Neural cell (in vitro differentiated cells): ENCODE measurements at regions not wholly inside any gene's neighbourhood (a gene's known extent, or its start where the extent isn't known, plus 50 kb on each side); places are given as distances from the start of the nearest gene placed in this dataset.

Experiments
- H2AFZ ChIP-seq: fragments of 200-600, 300-800 bp; sonication (generic), shearing (Covaris generic); 2 replicates; pipeline ENCODE4 v1.6.0; 2014; ENCODE audit warnings: low read depth, mild to moderate bottlenecking, antibody characterized with exemption, low read length, moderate library complexity
- H3F3A ChIP-seq: fragments of 200-600 bp; shearing (Covaris generic); 2 replicates; pipeline ENCODE4 v1.6.1; 2016; ENCODE audit warnings: mild to moderate bottlenecking, moderate library complexity, mixed read lengths, antibody characterized with exemption, low read length; ENCODE audit not compliant: insufficient read depth, poor library complexity, severe bottlenecking
- H3K27ac ChIP-seq: fragments of 200-600, 300-800 bp; sonication (generic), shearing (Covaris generic); 2 replicates; pipeline ENCODE4 v1.5.1; 2014; ENCODE audit warnings: mild to moderate bottlenecking, low read length, moderate library complexity
- H3K27me3 ChIP-seq: fragments of 300-800, 200-600 bp; sonication (generic), shearing (Covaris generic); 2 replicates; pipeline ENCODE4 v1.6.0; 2014; ENCODE audit warnings: mild to moderate bottlenecking, low read depth, low read length, moderate library complexity; ENCODE audit not compliant: insufficient read depth
- H3K36me3 ChIP-seq: fragments of 300-800, 200-600 bp; sonication (generic), shearing (Covaris generic); 2 replicates; pipeline ENCODE4 v1.5.1; 2014; ENCODE audit warnings: mild to moderate bottlenecking, antibody characterized with exemption, low read length, moderate library complexity; ENCODE audit not compliant: insufficient read depth
- H3K4me2 ChIP-seq: fragments of 300-800, 200-600 bp; sonication (generic), shearing (Covaris generic); 2 replicates; pipeline ENCODE4 v1.6.0; 2014; ENCODE audit warnings: mild to moderate bottlenecking, low read length
- H3K4me3 ChIP-seq: fragments of 300-800, 200-600 bp; sonication (generic), shearing (Covaris generic); 2 replicates; pipeline ENCODE4 v1.5.1; 2014; ENCODE audit warnings: mild to moderate bottlenecking, low read length, moderate library complexity
- H3K79me2 ChIP-seq: fragments of 200-600 bp; shearing (Covaris generic); replicated peaks from 2 replicates; pipeline ENCODE4 v1.6.0; 2014; ENCODE audit warnings: mild to moderate bottlenecking, low read length, moderate library complexity; ENCODE audit not compliant: insufficient read depth
- H3K9ac ChIP-seq: fragments of 300-800, 200-600 bp; sonication (generic), shearing (Covaris generic); 2 replicates; pipeline ENCODE4 v1.6.1; 2016; ENCODE audit warnings: mild to moderate bottlenecking, low read length, mixed read lengths
- H3K9me2 ChIP-seq: fragments of 200-600 bp; shearing (Covaris generic); 2 replicates; pipeline ENCODE4 v1.6.1; 2016; ENCODE audit warnings: mild to moderate bottlenecking, low read length, mixed read lengths; ENCODE audit not compliant: insufficient read depth
- H3K9me3 ChIP-seq: fragments of 200-600, 300-800 bp; sonication (generic), shearing (Covaris generic); 2 replicates; pipeline ENCODE4 v1.6.1; 2016; ENCODE audit warnings: mild to moderate bottlenecking, mixed run types, low read length, moderate library complexity, mixed read lengths
- H4K20me1 ChIP-seq: fragments of 200-600 bp; shearing (Covaris generic); 2 replicates; pipeline ENCODE4 v1.6.1; 2016; ENCODE audit warnings: mild to moderate bottlenecking, mixed run types; ENCODE audit not compliant: insufficient read depth
- EP300 ChIP-seq: fragments of 450-650 bp; conservative IDR thresholded peaks from 2 replicates; pipeline ENCODE4 v1.6.1; 2014; ENCODE audit warnings: antibody characterized with exemption, mild to moderate bottlenecking, moderate library complexity; ENCODE audit not compliant: poor library complexity, severe bottlenecking
- POLR2AphosphoS5 ChIP-seq: IDR thresholded peaks from 2 replicates; pipeline ENCODE4 v1.6.1; 2012
- RAD21 ChIP-seq: fragments of 450-650 bp; conservative IDR thresholded peaks from 2 replicates; pipeline ENCODE4 v1.6.1; 2014; ENCODE audit warnings: antibody characterized with exemption, mild to moderate bottlenecking, moderate library complexity
- SMC3 ChIP-seq: fragments of 450-650 bp; conservative IDR thresholded peaks from 2 replicates; pipeline ENCODE4 v1.6.1; 2014; ENCODE audit warnings: antibody characterized with exemption, mild to moderate bottlenecking, moderate library complexity; ENCODE audit not compliant: poor library complexity
- TF ChIP-seq, protein P1 (sequence below): IDR thresholded peaks from 2 replicates; pipeline ENCODE4 v1.6.1; 2012; ENCODE audit warnings: borderline replicate concordance

GRCh38 chr13:76796851-76797250 lies 89.4 kb downstream of the KCTD12 start (continued):
- TF ChIP-seq RAD21 (no peak), EP300 (no peak)

DNA sequence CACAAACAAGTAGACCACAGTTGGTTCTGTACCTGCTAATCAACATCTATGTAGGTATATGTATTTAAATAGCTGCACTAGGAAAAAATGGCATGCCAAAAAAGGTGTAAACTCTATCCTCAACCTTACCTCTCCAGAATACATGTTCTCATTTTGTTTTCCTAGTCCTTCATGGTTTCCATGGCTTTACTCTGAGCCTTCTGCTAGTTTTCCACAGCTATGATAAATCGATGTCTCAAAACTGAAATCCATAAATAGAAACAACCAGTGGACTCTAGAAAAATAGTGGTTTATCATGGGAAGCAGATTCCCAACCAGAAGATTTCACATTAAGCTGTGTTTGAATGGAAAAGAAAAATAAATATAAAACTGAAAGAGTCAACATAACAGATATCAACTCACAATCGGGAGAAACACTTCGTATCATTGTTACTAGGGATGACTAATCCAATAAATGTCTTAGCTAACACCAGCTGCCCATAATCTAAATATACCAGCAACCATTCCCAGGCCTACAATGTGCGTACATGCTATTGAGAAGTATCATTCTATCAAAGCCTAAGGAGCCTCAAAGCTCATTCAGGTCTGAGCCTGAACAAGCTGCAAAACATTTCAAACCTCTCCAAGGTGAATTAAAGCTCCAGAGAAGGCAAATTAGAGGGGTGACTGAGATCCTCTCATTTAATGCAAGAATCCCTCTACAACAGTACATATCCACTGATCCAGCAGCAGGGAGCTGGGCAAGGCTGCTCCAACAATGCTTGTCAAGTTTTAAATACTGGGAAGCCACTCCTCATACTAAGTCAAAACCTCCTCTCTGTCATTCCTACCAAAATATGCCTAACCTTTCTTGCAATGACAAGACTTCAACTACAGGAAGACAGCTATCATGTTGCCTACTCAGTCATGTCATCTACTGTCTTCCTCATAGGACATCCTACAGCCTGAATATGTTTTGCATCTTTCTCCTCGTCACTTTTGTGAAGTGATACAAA lies 90.2 kb downstream of the KCTD12 start:
- H3F3A ChIP-seq = no peaks in the 10 kb centered on the region
- H2AFZ ChIP-seq = no peak overlapping the region
- no peaks in the 10 kb centered on the region for H3K9me2 ChIP-seq
- no peak overlapping the region for H3K4me2 ChIP-seq
- no peaks in the 10 kb centered on the region for H3K36me3 ChIP-seq
- TF ChIP-seq POLR2AphosphoS5 (no peak), EP300 (peak; percentile 15)
- no peaks in the 10 kb centered on the region for H3K27me3 ChIP-seq
- no peak overlapping the region for H3K27ac ChIP-seq
- H3K79me2 ChIP-seq = no peaks in the 10 kb centered on the region
- no peak overlapping the region for H3K9ac ChIP-seq
- H3K9me3 ChIP-seq = no peaks in the 10 kb centered on the region
- H3K4me3 ChIP-seq = no peak overlapping the region
- no peaks in the 10 kb centered on the region for H4K20me1 ChIP-seq

GRCh38 chr13:76792731-76793347 lies 93.4 kb downstream of the KCTD12 start:
- Histone ChIP-seq H2AFZ (no peak overlapping the region), H4K20me1 (no peaks in the 10 kb centered on the region), H3F3A (no peaks in the 10 kb centered on the region), H3K4me2 (no peak overlapping the region), H3K9ac (no peak overlapping the region), H3K27me3 (no peaks in the 10 kb centered on the region), H3K79me2 (no peaks in the 10 kb centered on the region), H3K4me3 (no peak overlapping the region), H3K9me3 (no peaks in the 10 kb centered on the region), H3K27ac (no peak overlapping the region), H3K36me3 (no peaks in the 10 kb centered on the region), H3K9me2 (no peaks in the 10 kb centered on the region)
- TF ChIP-seq, protein P1, sequence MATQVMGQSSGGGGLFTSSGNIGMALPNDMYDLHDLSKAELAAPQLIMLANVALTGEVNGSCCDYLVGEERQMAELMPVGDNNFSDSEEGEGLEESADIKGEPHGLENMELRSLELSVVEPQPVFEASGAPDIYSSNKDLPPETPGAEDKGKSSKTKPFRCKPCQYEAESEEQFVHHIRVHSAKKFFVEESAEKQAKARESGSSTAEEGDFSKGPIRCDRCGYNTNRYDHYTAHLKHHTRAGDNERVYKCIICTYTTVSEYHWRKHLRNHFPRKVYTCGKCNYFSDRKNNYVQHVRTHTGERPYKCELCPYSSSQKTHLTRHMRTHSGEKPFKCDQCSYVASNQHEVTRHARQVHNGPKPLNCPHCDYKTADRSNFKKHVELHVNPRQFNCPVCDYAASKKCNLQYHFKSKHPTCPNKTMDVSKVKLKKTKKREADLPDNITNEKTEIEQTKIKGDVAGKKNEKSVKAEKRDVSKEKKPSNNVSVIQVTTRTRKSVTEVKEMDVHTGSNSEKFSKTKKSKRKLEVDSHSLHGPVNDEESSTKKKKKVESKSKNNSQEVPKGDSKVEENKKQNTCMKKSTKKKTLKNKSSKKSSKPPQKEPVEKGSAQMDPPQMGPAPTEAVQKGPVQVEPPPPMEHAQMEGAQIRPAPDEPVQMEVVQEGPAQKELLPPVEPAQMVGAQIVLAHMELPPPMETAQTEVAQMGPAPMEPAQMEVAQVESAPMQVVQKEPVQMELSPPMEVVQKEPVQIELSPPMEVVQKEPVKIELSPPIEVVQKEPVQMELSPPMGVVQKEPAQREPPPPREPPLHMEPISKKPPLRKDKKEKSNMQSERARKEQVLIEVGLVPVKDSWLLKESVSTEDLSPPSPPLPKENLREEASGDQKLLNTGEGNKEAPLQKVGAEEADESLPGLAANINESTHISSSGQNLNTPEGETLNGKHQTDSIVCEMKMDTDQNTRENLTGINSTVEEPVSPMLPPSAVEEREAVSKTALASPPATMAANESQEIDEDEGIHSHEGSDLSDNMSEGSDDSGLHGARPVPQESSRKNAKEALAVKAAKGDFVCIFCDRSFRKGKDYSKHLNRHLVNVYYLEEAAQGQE = no peak
- TF ChIP-seq SMC3 (no peak), EP300 (no peak)
